GM18951 (cell line): ENCODE measurements at regions not wholly inside any gene's neighbourhood (a gene's known extent, or its start where the extent isn't known, plus 50 kb on each side); places are given as distances from the start of the nearest gene placed in this dataset.

Source experiments
- POLR2A ChIP-seq: IDR thresholded peaks from 4 replicates; pipeline ENCODE4 v1.6.1; 2011; ENCODE audit warnings: mild to moderate bottlenecking; ENCODE audit not compliant: insufficient read length, insufficient read depth; ENCODE audit errors: extremely low read depth
- in situ Hi-C: fragments of 300-500 bp; cut with MboI; formaldehyde crosslinking; loops from one replicate; pipeline ENCODE4 v1.12.0; 2022; ENCODE audit warnings: low sequenced_read_pairs, mixed read lengths, inconsistent platforms; ENCODE audit not compliant: unreplicated experiment

DNA sequence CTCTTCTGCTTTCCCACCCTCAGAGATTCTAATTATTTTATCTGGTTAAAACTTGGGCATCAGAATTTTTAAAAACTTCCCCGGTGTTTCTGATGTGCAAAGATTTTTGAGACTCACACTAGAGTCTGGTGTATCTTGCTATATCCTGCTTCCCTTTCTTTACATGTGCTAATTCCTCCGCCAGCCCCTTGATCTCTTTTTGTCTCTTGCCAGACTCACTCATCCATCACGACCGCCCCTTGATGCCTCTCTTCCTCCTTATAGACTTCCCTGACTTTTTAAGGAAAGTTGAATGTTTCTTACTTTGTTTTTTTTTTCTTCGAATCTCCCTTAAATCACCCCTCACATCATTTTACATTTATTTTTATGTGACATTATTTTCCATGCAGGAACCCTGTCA, 274.9 kb upstream of the PITX2 start:
- TF ChIP-seq POLR2A = no peak
- in situ Hi-C loops = no loop called here

GRCh38 chr4:110898290-110898689, 275.4 kb upstream of the PITX2 start:
- no peak for TF ChIP-seq POLR2A
- in situ Hi-C loops = no loop called here

DNA sequence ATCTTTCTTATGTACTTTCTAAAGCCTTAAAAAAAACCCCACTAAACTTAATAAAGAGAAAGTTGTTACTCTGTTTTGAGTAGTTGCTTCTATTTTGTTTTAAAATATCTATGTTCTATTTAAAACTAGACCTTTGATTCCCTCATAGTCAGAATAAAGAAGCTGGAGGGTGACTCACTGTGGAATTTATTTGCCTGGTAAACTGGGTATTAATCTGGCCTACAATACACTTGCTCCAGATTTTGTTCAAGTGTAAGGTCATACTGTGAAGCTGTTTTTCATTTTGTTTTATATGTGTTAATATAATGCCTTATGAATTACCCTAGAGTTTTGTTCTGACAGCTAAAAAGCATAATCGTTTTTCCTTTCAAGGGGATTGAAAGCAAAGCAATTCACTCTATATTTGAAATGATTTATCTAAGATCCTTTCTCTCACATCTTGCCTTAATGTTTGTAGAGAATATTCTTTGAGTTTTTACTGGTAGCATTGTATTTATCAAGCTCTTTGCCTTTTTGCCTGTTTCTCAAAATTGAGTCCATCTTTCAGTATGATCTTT, 277.4 kb upstream of the PITX2 start:
- in situ Hi-C loops = no loop called here
- TF ChIP-seq POLR2A = no peak

DNA sequence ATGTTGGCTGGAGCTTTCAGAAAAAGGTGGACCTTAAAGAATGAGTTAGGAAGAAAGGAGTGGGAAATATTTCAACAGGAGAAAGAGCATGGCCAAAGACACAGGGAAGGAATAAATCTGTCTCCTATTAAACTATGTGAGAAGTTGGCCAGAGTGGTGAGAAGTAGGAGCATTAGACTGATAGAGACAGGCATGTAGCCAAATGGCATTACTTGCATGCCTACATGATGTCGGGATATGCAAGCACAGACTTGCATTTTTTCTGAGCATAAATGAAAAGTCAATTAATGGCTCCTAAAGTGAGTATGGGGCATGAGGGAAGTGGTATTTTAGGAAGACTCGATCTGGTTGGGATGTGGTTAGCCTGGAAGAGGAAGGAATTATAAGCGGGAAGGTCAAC, 279.6 kb upstream of the PITX2 start:
- in situ Hi-C loops = no loop called here
- no peak for TF ChIP-seq POLR2A

- in situ Hi-C loops = no loop called here
- no peak for TF ChIP-seq POLR2A
Observed at GRCh38 chr4:110904435-110905065, 281.7 kb upstream of the PITX2 start.

DNA sequence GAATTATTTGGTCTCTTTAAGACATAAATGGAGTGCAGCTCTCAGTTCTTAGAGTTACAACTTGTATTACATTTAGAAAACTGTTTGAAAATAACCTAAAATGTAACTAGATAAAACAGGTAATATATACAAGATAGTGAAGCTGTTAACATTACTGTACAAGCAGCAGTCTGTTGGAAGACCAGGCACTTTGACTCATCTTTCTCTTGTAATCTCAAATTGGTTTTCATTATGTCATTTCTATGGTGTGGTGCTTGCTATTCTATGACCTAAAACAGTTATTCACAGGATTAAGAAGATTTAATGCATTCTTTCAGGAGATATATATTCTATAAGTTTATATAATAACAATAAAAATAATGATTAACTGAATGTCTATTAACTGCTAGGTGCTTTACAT, 282.5 kb upstream of the PITX2 start:
- in situ Hi-C loops = no loop called here
- TF ChIP-seq POLR2A = no peak

DNA sequence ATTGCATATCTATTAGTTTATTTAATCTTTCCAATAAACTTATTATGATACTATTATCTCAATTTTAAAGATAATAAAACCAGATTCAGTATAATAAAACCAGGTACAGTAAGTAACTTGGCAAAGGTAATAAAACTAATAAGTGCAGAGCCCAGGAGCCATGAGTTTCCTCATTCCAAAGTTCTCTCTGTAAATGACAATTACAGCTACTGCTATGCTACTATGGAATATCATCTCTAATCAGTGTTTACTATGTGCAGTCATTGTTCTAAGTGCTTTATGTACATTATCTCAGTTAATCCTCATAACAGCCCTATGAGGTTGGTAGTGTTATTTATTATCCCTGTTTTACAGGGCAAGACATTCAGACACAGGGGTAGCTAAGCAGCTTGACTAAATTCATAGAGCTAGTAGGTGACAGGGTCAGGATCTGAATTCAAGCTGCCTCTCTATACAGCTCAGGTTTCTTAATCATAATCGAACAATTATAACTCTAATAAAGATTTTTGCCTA, 285.0 kb upstream of the PITX2 start:
- in situ Hi-C loops = no loop called here
- TF ChIP-seq POLR2A = no peak

GRCh38 chr4:110914791-110915190, 291.9 kb upstream of the PITX2 start:
- in situ Hi-C loops = no loop called here
- no peak for TF ChIP-seq POLR2A

DNA sequence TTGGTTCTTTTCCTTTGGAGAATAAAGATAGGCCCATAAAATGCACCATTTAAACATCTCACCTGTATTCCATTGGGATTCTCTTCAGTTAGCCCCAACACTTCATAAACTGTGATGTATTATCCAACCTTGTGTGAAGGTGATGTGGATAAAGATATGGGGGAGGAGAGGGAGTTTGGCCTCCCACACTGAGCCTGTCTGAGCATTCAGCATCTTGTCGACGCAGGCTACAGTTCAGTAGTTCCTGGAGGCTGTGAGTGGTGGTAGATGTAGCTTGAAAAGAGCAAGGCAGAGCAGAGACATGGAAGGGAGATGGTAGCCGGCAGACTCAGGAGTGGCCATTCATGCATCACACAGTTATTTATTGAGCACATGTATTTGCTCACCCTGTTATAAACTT, 292.4 kb upstream of the PITX2 start:
- in situ Hi-C loops = no loop called here
- TF ChIP-seq POLR2A = no peak

DNA sequence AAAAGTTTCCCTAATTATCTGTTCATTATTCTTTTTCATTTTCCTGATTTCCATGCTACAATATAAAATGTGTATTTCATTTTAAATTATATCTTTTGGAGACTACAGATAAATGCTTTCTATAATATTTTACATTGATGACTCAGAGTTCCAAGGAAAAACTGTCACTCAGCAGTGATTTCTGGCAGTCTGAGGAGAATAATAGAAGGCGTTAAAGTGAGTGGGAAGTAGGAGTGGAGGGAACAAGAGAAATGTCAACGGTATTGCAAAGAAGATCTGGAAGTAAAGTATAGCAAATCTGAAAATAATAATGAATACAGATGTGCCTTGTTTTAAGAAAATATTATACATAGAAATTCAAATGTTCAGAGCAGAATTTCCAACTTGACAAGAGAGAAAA, 293.6 kb upstream of the PITX2 start:
- TF ChIP-seq POLR2A = no peak
- in situ Hi-C loops = no loop called here

GRCh38 chr4:110917835-110918234, 295.0 kb upstream of the PITX2 start:
- in situ Hi-C loops = no loop called here
- no peak for TF ChIP-seq POLR2A

GRCh38 chr4:110920990-110921389, 298.1 kb upstream of the PITX2 start:
- no peak for TF ChIP-seq POLR2A
- in situ Hi-C loops = no loop called here

- in situ Hi-C loops = no loop called here
- no peak for TF ChIP-seq POLR2A
Observed at GRCh38 chr4:110924761-110925160, 301.9 kb upstream of the PITX2 start.

DNA sequence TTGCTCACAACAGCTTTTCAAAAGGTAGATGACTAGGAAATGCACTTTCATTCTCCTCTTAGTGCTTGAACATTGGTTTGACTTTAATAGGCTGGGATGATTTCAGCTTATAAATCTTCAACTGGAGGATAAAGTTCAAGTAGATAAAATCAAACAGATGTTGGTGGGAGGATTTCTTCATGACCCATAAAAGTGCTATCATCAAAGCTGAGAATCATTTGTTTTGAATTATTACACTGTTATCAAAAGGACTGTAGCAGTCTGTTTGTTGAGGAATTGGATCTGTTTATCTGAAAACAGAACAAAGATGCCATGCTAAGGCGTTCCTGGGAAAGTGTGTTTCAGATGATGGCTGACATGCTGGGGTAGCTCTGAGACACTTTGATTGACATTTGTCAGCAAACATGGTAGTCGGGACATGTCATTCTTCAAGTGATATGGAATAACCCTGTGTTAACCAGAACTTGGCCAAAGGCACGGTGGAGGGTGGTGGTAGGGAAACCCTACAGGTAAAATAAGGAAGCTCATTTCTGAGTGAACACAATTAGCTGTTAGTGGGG, 304.0 kb upstream of the PITX2 start:
- in situ Hi-C loops = no loop called here
- TF ChIP-seq POLR2A = no peak
